GM10248 (cell line): ENCODE measurements at regions not wholly inside any gene's neighbourhood (a gene's known extent, or its start where the extent isn't known, plus 50 kb on each side); places are given as distances from the start of the nearest gene placed in this dataset.

Source experiments
- CTCF ChIA-PET: fragments of 300-600 bp; sonication (Branson Sonifier 250); formaldehyde crosslinking; extraction: SDS; loops from one replicate; lab custom pipeline; 2021; ENCODE audit warnings: antibody characterized with exemption; lab: Yijun Ruan, JAX
- POLR2A ChIA-PET: fragments of 350-650 bp; sonication (Branson Sonifier 250); formaldehyde crosslinking; extraction: SDS; loops from one replicate; lab custom pipeline; 2020; ENCODE audit warnings: antibody characterized with exemption; lab: Yijun Ruan, JAX
- DNase-seq: peaks from one replicate; pipeline ENCODE4 v3.0.0; 2012; ENCODE audit errors: extremely low spot score
- CTCF ChIP-seq: IDR thresholded peaks from 2 replicates; pipeline ENCODE4 v1.5.1; 2012; ENCODE audit warnings: mild to moderate bottlenecking, low read depth; ENCODE audit errors: extremely low read depth, missing control alignments, control extremely low read depth

- ChIA-PET CTCF (interaction anchor here (1.2 kb wide), 1 partner anchor 24 kb away, joined by 3 read pairs; no protein-coding TSS in a partner anchor), POLR2A (no interaction called here)
- no peak for DNase-seq
- no peak for TF ChIP-seq CTCF
These were observed 371.2 kb downstream of the NFIB start for GRCh38 chr9:13942695-13943094.

GRCh38 chr9:13942201-13942600, 371.7 kb downstream of the NFIB start:
- no peak for TF ChIP-seq CTCF
- ChIA-PET CTCF (no interaction called here), POLR2A (no interaction called here)
- no peak for DNase-seq

GRCh38 chr9:13941714-13942113, 372.2 kb downstream of the NFIB start:
- CTCF ChIA-PET = no interaction called here
- DNase-seq = no peak
- POLR2A ChIA-PET = no interaction called here
- no peak for TF ChIP-seq CTCF

- DNase-seq = no peak
- no peak for TF ChIP-seq CTCF
- ChIA-PET CTCF (no interaction called here), POLR2A (no interaction called here)
These were observed 374.0 kb downstream of the NFIB start for GRCh38 chr9:13939701-13940490.

- TF ChIP-seq CTCF = no peak
- no peak for DNase-seq
- ChIA-PET POLR2A (no interaction called here), CTCF (interaction anchor here (0.7 kb wide), 1 partner anchor 16 kb away, joined by 3 read pairs; no protein-coding TSS in a partner anchor)
These were observed 374.8 kb downstream of the NFIB start for GRCh38 chr9:13939134-13939533.

- ChIA-PET POLR2A (no interaction called here), CTCF (interaction anchor here (1.1 to 1.5 kb wide), 3 partner anchors 9 to 22 kb away, joined by 3 to 5 read pairs (median 4); no protein-coding TSS in a partner anchor)
- DNase-seq = no peak
- no peak for TF ChIP-seq CTCF
These were observed 379.5 kb downstream of the NFIB start for GRCh38 chr9:13934416-13934815.
